Activated naive CD8-positive, alpha-beta T cell treated with anti-CD3 and anti-CD28 coated beads, Interleukin-2, amount 10 ng/mL, durations not matched to agents 7 days and 5 days (primary cell): ENCODE measurements at regions not wholly inside any gene's neighbourhood (a gene's known extent, or its start where the extent isn't known, plus 50 kb on each side); places are given as distances from the start of the nearest gene placed in this dataset.

Source experiments
- ATAC-seq: fragments of 150-1000 bp; cut with Tn5 transposase; one replicate; pipeline ENCODE4 v1.10.0; 2021; ENCODE audit warnings: low read depth, moderate library complexity
- POLR2A ChIA-PET: fragments of 350-600 bp; sonication (Branson Sonifier 250); formaldehyde crosslinking; loops from one replicate; lab custom pipeline; 2021; ENCODE audit warnings: antibody characterized with exemption; lab: Charles Lee
- DNase-seq: peaks from one replicate; pipeline ENCODE4 v3.0.0; 2021
- H3K27ac Mint-ChIP-seq: one replicate; pipeline ENCODE4 v1.8.0; 2022; ENCODE audit warnings: mild to moderate bottlenecking, mixed read lengths
- H3K27me3 Mint-ChIP-seq: one replicate; pipeline ENCODE4 v1.8.0; 2022; ENCODE audit warnings: mild to moderate bottlenecking, moderate library complexity, mixed read lengths
- H3K36me3 Mint-ChIP-seq: one replicate; pipeline ENCODE4 v1.8.0; 2021; ENCODE audit warnings: mild to moderate bottlenecking, mixed read lengths
- H3K4me1 Mint-ChIP-seq: one replicate; pipeline ENCODE4 v1.8.0; 2021; ENCODE audit warnings: mixed read lengths
- H3K4me3 Mint-ChIP-seq: one replicate; pipeline ENCODE4 v1.8.0; 2022; ENCODE audit warnings: mild to moderate bottlenecking, moderate library complexity, mixed read lengths
- H3K9me3 Mint-ChIP-seq: one replicate; pipeline ENCODE4 v1.8.0; 2021; ENCODE audit warnings: mixed read lengths

- peaks cover 2% of the 10 kb centered on the region for H3K27me3 Mint-ChIP-seq
- POLR2A ChIA-PET: no interaction called here
- ATAC-seq: no peak
- no peak for DNase-seq
- H3K27ac Mint-ChIP-seq: no peak overlapping the region
- no peaks in the 10 kb centered on the region for H3K4me1 Mint-ChIP-seq
- no peak overlapping the region for H3K4me3 Mint-ChIP-seq
- no peaks in the 10 kb centered on the region for H3K9me3 Mint-ChIP-seq
- no peaks in the 10 kb centered on the region for H3K36me3 Mint-ChIP-seq
These were observed 56.0 kb upstream of the RAI14 start for GRCh38 chr5:34600118-34600493.

GRCh38 chr5:34603378-34603777 lies 52.8 kb upstream of the RAI14 start:
- H3K4me3 Mint-ChIP-seq: no peak overlapping the region
- no peaks in the 10 kb centered on the region for H3K27me3 Mint-ChIP-seq
- no peak overlapping the region for H3K27ac Mint-ChIP-seq
- no peak for DNase-seq
- POLR2A ChIA-PET: no interaction called here
- no peaks in the 10 kb centered on the region for H3K9me3 Mint-ChIP-seq
- no peaks in the 10 kb centered on the region for H3K4me1 Mint-ChIP-seq
- H3K36me3 Mint-ChIP-seq: no peaks in the 10 kb centered on the region
- no peak for ATAC-seq

DNA sequence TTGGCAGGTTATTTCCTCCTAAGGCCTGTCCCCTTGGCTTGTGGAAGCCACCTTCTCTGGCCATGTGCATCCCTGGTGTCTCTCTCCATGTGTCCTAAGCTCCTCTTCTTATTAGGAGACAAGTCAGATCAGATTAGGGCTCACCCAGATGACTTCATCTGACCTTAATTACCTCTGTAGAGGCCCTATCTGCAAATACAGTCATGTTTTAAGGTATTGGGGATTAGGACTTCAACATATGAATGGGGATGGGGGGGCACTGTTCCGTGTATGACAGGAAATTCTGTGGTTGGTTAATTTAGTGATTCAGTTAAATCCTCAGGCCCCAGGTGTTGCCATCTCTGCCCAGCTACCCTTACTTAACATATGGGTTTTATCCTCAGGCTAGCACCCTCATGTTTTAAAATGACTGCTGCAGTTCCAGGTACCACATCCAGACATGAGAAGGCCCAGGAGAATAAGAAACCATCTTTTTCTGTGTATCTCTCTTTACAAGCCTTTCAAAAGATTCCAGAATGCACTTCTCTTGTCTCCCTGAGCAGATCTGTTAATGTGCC lies 51.9 kb upstream of the RAI14 start:
- Mint-ChIP-seq H3K36me3 (no peaks in the 10 kb centered on the region), H3K4me1 (no peaks in the 10 kb centered on the region), H3K27me3 (no peaks in the 10 kb centered on the region), H3K4me3 (no peak overlapping the region), H3K27ac (no peak overlapping the region), H3K9me3 (no peaks in the 10 kb centered on the region)
- no peak for DNase-seq
- POLR2A ChIA-PET: no interaction called here
- ATAC-seq: no peak

DNA sequence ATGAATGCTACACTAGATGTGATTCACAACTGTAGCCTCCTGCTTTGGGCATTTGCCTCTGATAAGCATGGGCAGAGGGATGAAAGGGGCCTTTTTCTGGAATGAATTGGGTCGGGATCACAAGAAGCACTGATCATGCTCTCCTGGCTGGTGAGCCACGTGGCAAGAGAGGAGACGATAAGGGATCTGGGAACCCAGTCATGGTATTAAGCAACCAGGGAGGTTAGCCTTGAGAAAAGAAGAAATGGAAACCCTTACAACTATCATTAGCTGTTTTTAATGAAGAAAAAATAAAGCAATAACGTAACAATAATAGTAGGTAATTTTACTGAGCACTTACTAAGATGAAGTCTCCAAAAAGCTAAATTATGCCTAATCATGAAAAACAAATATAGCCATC lies 50.0 kb upstream of the RAI14 start:
- no peak overlapping the region for H3K27ac Mint-ChIP-seq
- H3K9me3 Mint-ChIP-seq: no peaks in the 10 kb centered on the region
- DNase-seq (no peak), ATAC-seq (no peak)
- POLR2A ChIA-PET: no interaction called here
- H3K27me3 Mint-ChIP-seq: no peaks in the 10 kb centered on the region
- no peaks in the 10 kb centered on the region for H3K36me3 Mint-ChIP-seq
- no peaks in the 10 kb centered on the region for H3K4me1 Mint-ChIP-seq
- no peak overlapping the region for H3K4me3 Mint-ChIP-seq
